Activated T-cell treated with anti-CD3 and anti-CD28 coated beads for 24 hours (primary cell): ENCODE measurements at regions not wholly inside any gene's neighbourhood (a gene's known extent, or its start where the extent isn't known, plus 50 kb on each side); places are given as distances from the start of the nearest gene placed in this dataset.
"Not testable (repeated sequence)": the region's sequence is repeated elsewhere in the genome, so short reads cannot be mapped to it uniquely, and the experiment has no call there.

Experiments
- DNase-seq: peaks from one replicate; pipeline ENCODE4 v3.0.0-alpha.2; 2020; ENCODE audit warnings: low read depth

GRCh38 chr7:79778786-79779770 lies 325.6 kb upstream of the MAGI2 start:
- no peak for DNase-seq

DNA sequence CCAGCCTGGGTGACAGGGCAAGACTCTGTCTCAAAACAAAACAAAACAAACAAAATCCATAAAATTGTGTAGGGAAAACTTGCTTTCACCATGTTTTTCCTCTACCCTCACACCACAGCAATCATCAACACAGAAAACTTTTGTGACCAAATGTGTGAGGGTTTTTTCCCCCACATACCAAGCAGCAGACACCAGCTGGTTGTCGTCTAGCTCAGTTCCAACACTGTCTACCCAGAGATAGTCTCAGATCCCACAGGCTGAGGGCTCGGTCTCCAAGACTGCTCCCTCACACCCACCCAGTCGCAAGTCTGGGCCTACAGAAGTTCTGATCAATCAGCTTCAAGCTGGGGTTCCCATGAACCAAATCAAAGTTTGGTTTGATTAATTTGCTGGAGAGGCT lies 322.4 kb upstream of the MAGI2 start:
- no peak for DNase-seq

DNA sequence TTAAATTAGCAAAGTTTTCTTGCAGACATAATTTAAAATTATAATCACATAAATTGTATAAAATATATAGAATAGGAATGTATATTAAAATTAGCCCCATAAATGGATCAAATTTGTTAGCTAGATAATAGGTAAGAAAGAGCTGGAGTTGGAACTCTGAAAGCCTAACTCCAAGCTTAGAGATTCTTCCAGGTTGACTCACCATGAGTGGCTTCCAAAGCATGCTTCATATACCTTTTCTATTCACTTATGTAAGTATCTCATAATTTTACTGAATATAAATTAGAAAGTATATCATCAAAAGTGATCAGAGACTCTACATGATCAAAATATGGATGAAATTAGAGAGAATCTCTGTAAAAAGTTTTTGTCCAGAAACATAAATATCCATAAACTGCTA lies 320.7 kb upstream of the MAGI2 start:
- DNase-seq = no peak

DNA sequence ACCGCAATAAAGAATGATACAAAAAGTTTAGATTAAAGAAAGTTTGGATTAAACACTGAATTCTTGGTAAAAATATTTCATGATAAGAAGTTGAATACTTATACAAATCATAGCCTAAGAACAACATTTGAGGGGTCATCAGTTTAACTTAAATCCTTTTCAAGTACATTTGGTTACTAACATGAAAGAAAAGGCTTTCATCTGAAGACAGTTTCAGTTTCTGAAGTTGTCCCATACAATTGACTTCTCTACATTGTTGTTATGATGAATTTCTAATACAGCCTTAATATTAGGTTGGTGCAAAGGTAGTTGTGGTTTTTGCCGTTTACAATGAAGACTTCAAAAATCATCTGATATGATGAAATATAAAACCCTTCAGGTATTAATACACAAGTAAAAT lies 317.5 kb upstream of the MAGI2 start:
- DNase-seq = no peak

- no peak for DNase-seq
Measured at GRCh38 chr7:79770063-79770462, 316.6 kb upstream of the MAGI2 start.

- not testable (repeated sequence) for DNase-seq
Measured at GRCh38 chr7:79767876-79768560, 314.6 kb upstream of the MAGI2 start.

DNA sequence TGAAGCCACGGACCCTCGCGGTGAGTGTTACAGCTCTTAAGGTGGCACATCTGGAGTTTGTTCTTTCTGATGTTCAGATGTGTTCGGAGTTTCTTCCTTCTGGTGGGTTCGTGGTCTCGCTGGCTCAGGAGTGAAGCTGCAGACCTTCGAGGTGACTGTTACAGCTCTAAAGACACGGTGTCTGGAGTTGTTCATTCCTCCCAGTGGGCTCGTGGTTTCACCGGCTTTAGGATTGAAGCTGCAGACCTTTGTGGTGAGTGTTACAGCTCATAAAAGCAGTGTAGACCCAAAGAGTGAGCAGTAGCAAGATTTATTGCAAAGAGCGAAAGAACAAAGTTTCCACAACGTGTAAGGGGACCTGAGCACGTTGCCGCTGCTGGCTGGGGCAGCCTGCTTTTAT lies 313.7 kb upstream of the MAGI2 start:
- DNase-seq = not testable (repeated sequence)

- no peak for DNase-seq
Measured at GRCh38 chr7:79761876-79762429, 308.5 kb upstream of the MAGI2 start.

GRCh38 chr7:79750941-79751340 lies 297.5 kb upstream of the MAGI2 start:
- DNase-seq = not testable (repeated sequence)

- DNase-seq = no peak
Measured at GRCh38 chr7:79749856-79750255, 296.4 kb upstream of the MAGI2 start.

- DNase-seq = no peak
Measured at GRCh38 chr7:79741684-79742083, 288.2 kb upstream of the MAGI2 start.

DNA sequence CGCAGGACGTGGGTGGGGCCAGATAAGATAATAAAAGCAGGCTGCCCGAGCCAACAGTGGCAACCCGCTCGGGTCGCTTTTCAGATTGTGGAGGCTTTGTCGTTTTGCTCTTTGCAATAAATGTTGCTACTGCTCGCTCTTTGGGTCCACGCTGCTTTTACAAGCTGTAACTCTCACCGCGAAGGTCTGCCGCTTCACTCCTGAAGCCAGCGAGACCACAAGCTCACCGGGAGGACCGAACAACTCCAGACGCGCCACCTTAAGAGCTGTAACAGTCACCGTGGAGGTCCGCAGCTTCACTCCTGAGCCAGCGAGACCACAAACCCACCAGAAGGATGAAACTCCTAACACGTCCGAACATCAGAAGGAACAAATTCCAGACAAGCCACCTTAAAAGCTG lies 286.6 kb upstream of the MAGI2 start:
- no peak for DNase-seq

- not testable (repeated sequence) for DNase-seq
Measured at GRCh38 chr7:79739036-79739709, 285.7 kb upstream of the MAGI2 start.

DNA sequence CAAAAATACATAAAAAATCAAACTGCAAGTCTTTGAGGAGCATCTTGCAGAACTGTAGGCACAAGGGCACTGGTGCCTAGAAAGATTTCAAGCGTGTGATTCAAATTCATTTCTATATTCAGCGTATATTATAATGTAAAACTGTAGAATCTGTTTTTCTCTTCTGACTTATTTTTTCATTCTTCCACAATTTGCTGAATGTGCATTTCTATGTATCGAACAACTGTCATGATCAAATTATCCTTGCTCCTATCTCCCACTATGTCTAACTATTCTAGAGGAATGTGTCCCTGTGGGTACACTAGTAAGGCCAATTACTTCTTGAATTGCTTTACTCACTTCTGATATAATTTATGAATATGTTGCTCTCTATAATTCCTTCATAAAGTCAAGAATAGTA lies 283.0 kb upstream of the MAGI2 start:
- no peak for DNase-seq

DNA sequence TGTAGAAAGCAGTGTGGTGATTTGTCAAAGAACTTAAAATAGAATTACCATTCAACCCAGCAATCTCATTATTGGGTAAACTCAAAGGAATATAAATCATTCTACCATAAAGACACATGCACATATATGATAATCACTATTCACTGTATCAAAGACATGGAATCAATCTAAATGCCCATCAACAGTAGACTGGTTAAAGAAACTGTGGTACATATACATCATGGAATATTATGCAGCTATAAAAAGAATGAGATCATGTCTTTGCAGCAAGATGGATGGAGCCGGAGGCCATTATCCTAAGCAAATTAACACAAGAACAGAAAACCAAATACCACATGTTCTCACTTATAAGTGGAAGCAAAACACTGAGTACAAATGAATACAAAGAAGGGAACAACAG lies 281.5 kb upstream of the MAGI2 start:
- no peak for DNase-seq

DNA sequence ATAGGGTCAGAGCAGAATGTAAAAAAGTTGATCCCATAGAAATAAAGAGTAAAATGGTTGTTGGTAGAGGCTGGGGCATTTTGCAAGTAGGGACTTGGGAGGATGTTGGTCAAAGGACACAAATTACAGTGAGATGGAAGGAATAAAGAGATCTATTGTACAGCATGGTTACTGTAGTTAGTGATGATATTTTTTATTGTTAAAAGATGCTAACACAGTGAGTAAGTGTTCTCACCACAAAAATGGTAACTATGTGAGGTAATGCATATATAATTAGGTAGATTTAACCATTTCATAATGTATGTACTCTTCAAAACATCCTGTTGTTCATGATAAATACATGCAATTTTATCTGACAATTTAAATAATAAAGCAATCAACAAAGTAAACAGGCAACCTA lies 280.7 kb upstream of the MAGI2 start:
- DNase-seq = no peak

- no peak for DNase-seq
Measured at GRCh38 chr7:79732535-79732934, 279.1 kb upstream of the MAGI2 start.

- DNase-seq = no peak
Measured at GRCh38 chr7:79730971-79731370, 277.5 kb upstream of the MAGI2 start.

- DNase-seq = no peak
Measured at GRCh38 chr7:79723833-79724618, 270.6 kb upstream of the MAGI2 start.

- no peak for DNase-seq
Measured at GRCh38 chr7:79722217-79722616, 268.8 kb upstream of the MAGI2 start.

DNA sequence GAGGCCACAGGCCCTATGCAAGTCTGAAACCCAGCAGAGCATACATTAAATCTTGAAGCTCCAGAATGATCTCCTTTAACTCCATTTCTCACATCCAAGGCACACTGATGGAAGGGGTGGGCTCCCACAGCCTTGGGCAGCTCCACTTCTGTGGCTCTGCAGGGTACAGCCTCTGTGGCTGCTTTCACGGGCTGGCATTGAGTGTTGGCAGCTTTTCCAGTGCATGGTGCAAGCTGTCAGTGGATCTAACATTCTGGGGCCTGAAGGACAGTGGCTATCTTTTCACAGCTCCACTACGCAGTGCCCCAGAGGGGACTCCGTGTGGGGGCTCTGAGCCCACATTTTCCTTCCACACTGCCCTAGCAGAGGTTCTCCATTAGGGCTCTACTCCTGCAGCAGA lies 265.7 kb upstream of the MAGI2 start:
- no peak for DNase-seq

DNA sequence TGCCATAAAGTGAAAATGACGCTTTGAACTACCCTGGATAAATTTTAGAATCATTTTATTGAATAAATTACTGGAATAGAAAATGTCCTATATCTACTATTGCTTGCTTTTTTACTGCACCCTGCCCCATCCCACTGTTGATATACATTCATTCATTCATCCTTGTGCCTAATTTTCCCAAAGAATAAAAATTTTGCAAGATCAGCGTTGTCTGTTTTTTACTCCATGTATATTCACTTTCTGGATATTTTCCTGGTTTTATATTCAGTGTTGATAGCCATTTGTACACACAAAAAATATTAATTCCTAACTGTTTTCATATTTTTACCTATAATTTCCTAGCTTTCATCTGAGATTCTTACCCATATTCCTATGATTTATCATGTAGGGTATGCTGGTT lies 262.9 kb upstream of the MAGI2 start:
- no peak for DNase-seq
